Right lobe of liver (tissue), 4 donors: ENCODE measurements at regions not wholly inside any gene's neighbourhood (a gene's known extent, or its start where the extent isn't known, plus 50 kb on each side); places are given as distances from the start of the nearest gene placed in this dataset.

Experiments used
- POLR2A ChIP-seq: fragments of 450-650 bp; IDR thresholded peaks from one replicate; pipeline ENCODE4 v1.6.1; 2017; ENCODE audit warnings: antibody characterized with exemption, mild to moderate bottlenecking
- TF ChIP-seq, protein P1 (sequence below), 4 donors: fragments of 200-600 bp in 3 of 4; fragments of 450-650 bp in 1 of 4; IDR thresholded peaks; one replicate each; pipeline versions ENCODE4 v1.5.1 to v1.8.0; 2016 to 2022; ENCODE audit warnings: antibody characterized with exemption in 4 of 4, mild to moderate bottlenecking in 2 of 4
- donor health status: DM: no; HTN: no; CAD: no.
- donor health status: DM: no; HTN: no; CAD: no.
- donor health status: DM: no; HTN: yes; CAD: no.

- TF ChIP-seq, protein P1, sequence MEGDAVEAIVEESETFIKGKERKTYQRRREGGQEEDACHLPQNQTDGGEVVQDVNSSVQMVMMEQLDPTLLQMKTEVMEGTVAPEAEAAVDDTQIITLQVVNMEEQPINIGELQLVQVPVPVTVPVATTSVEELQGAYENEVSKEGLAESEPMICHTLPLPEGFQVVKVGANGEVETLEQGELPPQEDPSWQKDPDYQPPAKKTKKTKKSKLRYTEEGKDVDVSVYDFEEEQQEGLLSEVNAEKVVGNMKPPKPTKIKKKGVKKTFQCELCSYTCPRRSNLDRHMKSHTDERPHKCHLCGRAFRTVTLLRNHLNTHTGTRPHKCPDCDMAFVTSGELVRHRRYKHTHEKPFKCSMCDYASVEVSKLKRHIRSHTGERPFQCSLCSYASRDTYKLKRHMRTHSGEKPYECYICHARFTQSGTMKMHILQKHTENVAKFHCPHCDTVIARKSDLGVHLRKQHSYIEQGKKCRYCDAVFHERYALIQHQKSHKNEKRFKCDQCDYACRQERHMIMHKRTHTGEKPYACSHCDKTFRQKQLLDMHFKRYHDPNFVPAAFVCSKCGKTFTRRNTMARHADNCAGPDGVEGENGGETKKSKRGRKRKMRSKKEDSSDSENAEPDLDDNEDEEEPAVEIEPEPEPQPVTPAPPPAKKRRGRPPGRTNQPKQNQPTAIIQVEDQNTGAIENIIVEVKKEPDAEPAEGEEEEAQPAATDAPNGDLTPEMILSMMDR (IDR thresholded peaks at IDR 0.05), result no peak
- no peak for TF ChIP-seq POLR2A
Observed at GRCh38 chr5:40006260-40006659, 581.5 kb upstream of the DAB2 start.
